ENCODE measurements at regions not wholly inside any gene's neighbourhood (a gene's known extent, or its start where the extent isn't known, plus 50 kb on each side); places are given as distances from the start of the nearest gene placed in this dataset.

DNA sequence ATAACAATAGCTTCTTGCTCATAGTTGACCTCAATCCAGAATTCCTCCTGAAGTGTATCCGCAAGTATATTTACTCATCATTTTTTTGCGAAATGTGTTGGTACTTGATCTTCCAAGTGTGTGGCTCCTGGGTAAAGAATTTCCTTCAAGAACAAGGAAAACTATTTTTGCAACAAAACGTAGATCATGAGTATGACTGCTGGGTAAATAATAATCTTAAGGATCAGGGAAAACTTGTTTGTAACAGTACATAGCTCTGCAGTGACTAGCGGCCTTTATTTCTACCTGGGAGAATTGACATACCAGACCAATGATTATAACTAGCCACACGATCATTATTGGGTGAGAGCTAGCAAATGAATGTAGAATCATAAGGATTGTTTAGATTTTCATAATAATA, 1311.7 kb downstream of the ARAP2 start:
- no peaks in the 10 kb centered on the region for H3K9me2 ChIP-seq (ENCODE audit: insufficient read depth, low read length)
- no peaks in the 10 kb centered on the region for H3K79me2 ChIP-seq (ENCODE audit: insufficient read depth, low read depth, low read length)
- no peak for TF ChIP-seq EZH2phosphoT487 (IDR thresholded peaks at IDR 0.05; ENCODE audit: borderline replicate concordance, low read depth, low read length)
- TF ChIP-seq, protein P1, sequence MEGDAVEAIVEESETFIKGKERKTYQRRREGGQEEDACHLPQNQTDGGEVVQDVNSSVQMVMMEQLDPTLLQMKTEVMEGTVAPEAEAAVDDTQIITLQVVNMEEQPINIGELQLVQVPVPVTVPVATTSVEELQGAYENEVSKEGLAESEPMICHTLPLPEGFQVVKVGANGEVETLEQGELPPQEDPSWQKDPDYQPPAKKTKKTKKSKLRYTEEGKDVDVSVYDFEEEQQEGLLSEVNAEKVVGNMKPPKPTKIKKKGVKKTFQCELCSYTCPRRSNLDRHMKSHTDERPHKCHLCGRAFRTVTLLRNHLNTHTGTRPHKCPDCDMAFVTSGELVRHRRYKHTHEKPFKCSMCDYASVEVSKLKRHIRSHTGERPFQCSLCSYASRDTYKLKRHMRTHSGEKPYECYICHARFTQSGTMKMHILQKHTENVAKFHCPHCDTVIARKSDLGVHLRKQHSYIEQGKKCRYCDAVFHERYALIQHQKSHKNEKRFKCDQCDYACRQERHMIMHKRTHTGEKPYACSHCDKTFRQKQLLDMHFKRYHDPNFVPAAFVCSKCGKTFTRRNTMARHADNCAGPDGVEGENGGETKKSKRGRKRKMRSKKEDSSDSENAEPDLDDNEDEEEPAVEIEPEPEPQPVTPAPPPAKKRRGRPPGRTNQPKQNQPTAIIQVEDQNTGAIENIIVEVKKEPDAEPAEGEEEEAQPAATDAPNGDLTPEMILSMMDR (conservative IDR thresholded peaks at IDR 0.05; ENCODE audit: low read length), result no peak
- no peaks in the 10 kb centered on the region for H3K36me3 ChIP-seq (ENCODE audit: insufficient read depth, low read length)
- ChIA-PET POLR2A (interaction anchor here (0.7 kb wide), 1 partner anchor 109 kb away, joined by 3 read pairs; no protein-coding TSS in a partner anchor), CTCF (ENCODE audit: unreplicated experiment) (no interaction called here)
- no peaks in the 10 kb centered on the region for H3K9me3 ChIP-seq (ENCODE audit: low read length)
- H3K4me2 ChIP-seq (ENCODE audit: low read length), result no peak overlapping the region
- intact Hi-C loops (cut with micrococcal nuclease; ENCODE audit: unreplicated experiment), result no loop called here
- no peak for DNase-seq (ENCODE audit: low spot score)
- BruUV-seq (replicated peaks), result no TSS peak
- H2AFZ ChIP-seq (ENCODE audit: low read length), result no peak overlapping the region
- no peak overlapping the region for H3K27ac ChIP-seq (ENCODE audit: low read depth, low read length, poor library complexity, severe bottlenecking)
- no peaks in the 10 kb centered on the region for H4K20me1 ChIP-seq (ENCODE audit: insufficient read depth, low read length)
- no peak overlapping the region for H3K4me3 ChIP-seq (ENCODE audit: low read depth, low read length, poor library complexity, severe bottlenecking)
- no peaks in the 10 kb centered on the region for H3K4me1 ChIP-seq (ENCODE audit: insufficient read depth, low read length, poor library complexity, severe bottlenecking)

DNA sequence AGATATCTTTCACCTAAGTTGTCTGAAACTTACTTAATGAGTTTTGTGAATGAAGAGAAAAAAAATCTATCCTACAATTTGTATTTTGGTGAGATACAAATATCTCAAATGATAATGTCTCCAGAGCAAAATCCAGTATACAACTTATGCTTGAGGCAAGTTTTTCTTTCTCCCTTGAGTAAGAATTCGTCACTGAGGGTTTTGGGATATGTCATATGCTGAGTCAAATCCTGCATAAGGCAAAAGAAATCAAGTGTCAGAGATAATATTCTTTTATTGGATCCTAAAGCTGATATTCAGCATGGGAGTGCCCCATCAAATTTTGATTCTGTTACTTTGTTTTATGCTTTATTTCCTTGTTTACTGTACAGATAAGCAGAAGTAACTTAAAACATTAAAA, 1308.6 kb downstream of the ARAP2 start:
- TF ChIP-seq EZH2phosphoT487 (IDR thresholded peaks at IDR 0.05; ENCODE audit: borderline replicate concordance, low read depth, low read length), result no peak
- TF ChIP-seq, protein P1 (conservative IDR thresholded peaks at IDR 0.05; ENCODE audit: low read length), result no peak
- Histone ChIP-seq H3K9me3 (ENCODE audit: low read length) (no peaks in the 10 kb centered on the region), H3K27ac (ENCODE audit: low read depth, low read length, poor library complexity, severe bottlenecking) (no peak overlapping the region), H3K9me2 (ENCODE audit: insufficient read depth, low read length) (no peaks in the 10 kb centered on the region), H3K4me1 (ENCODE audit: insufficient read depth, low read length, poor library complexity, severe bottlenecking) (no peaks in the 10 kb centered on the region), H3K4me2 (ENCODE audit: low read length) (no peak overlapping the region), H3K36me3 (ENCODE audit: insufficient read depth, low read length) (no peaks in the 10 kb centered on the region), H2AFZ (ENCODE audit: low read length) (no peak overlapping the region), H3K4me3 (ENCODE audit: low read depth, low read length, poor library complexity, severe bottlenecking) (no peak overlapping the region), H4K20me1 (ENCODE audit: insufficient read depth, low read length) (no peaks in the 10 kb centered on the region), H3K79me2 (ENCODE audit: insufficient read depth, low read depth, low read length) (no peaks in the 10 kb centered on the region)
- ChIA-PET POLR2A (no interaction called here), CTCF (ENCODE audit: unreplicated experiment) (no interaction called here)
- DNase-seq (ENCODE audit: low spot score), result no peak
- intact Hi-C loops (cut with micrococcal nuclease; ENCODE audit: unreplicated experiment), result no loop called here
- BruUV-seq (replicated peaks), result no TSS peak

DNA sequence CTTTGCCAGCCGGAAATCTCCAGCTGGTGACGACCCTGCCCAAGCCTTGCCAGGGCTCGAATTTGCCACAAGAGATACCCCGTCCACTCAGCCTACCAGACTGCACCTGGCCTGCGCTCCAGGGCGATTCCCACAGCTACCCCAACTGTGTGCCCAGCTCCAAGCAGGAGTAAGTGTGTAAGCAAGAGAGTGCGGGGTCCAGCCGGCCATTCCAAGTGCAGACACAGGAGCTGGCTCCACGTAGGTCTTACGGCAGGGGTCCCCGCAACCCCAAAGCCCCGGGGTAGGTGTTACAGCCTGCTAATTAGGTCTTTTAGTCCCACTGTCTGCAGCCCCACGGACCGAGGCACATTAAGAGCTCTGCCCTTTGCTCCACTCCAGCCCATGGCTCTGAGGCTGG, 1305.2 kb downstream of the ARAP2 start:
- intact Hi-C loops (cut with micrococcal nuclease; ENCODE audit: unreplicated experiment), result no loop called here
- Histone ChIP-seq H3K79me2 (ENCODE audit: insufficient read depth, low read depth, low read length) (no peaks in the 10 kb centered on the region), H3K4me3 (ENCODE audit: low read depth, low read length, poor library complexity, severe bottlenecking) (no peak overlapping the region), H3K4me2 (ENCODE audit: low read length) (no peak overlapping the region), H3K9me2 (ENCODE audit: insufficient read depth, low read length) (no peaks in the 10 kb centered on the region), H3K4me1 (ENCODE audit: insufficient read depth, low read length, poor library complexity, severe bottlenecking) (no peaks in the 10 kb centered on the region), H3K36me3 (ENCODE audit: insufficient read depth, low read length) (no peaks in the 10 kb centered on the region), H3K9me3 (ENCODE audit: low read length) (no peaks in the 10 kb centered on the region), H2AFZ (ENCODE audit: low read length) (no peak overlapping the region), H3K27ac (ENCODE audit: low read depth, low read length, poor library complexity, severe bottlenecking) (no peak overlapping the region), H4K20me1 (ENCODE audit: insufficient read depth, low read length) (no peaks in the 10 kb centered on the region)
- POLR2A ChIA-PET, result no interaction called here
- DNase-seq (ENCODE audit: low spot score), result no peak
- BruUV-seq (replicated peaks), result no TSS peak
- CTCF ChIA-PET (ENCODE audit: unreplicated experiment), result no interaction called here
- TF ChIP-seq, protein P1 (conservative IDR thresholded peaks at IDR 0.05; ENCODE audit: low read length), result no peak
- TF ChIP-seq EZH2phosphoT487 (IDR thresholded peaks at IDR 0.05; ENCODE audit: borderline replicate concordance, low read depth, low read length), result no peak
